H1 (cell line): ENCODE measurements at regions not wholly inside any gene's neighbourhood (a gene's known extent, or its start where the extent isn't known, plus 50 kb on each side); places are given as distances from the start of the nearest gene placed in this dataset.

ENCODE experiments used
- CTCF ChIA-PET: fragments of 300-600 bp; sonication (Branson Sonifier 250); formaldehyde crosslinking; loops from one replicate; lab custom pipeline; 2021; ENCODE audit not compliant: partially characterized antibody; lab: Charles Lee
- POLR2A ChIA-PET: fragments of 300-600 bp; sonication (Branson Sonifier 250); formaldehyde crosslinking; loops from one replicate; lab custom pipeline; 2021; ENCODE audit warnings: inconsistent platforms; ENCODE audit not compliant: partially characterized antibody; lab: Charles Lee
- DNase-seq, 2 experiments: peaks; one replicate each; pipeline versions ENCODE4 v3.0.0 to v3.0.0-alpha.2; 2010 to 2022; ENCODE audit warnings: low spot score in 2 of 2, low read depth in 1 of 2, mixed read lengths in 1 of 2
- FAIRE-seq: peaks from 2 replicates; lab custom pipeline; 2011; peaks lifted over from hg19 to GRCh38; lab: Jason Lieb, UNC
- H2AFZ ChIP-seq: 2 replicates; pipeline ENCODE4 v1.8.1; 2012; ENCODE audit warnings: low read length, inconsistent platforms
- H2AK5ac ChIP-seq: 2 replicates; pipeline ENCODE4 v1.6.1; 2013; ENCODE audit warnings: low read depth, low read length
- H2BK120ac ChIP-seq: replicated peaks from 2 replicates; pipeline ENCODE3; 2013; ENCODE audit warnings: low read depth, low read length, inconsistent platforms
- H2BK12ac ChIP-seq: 2 replicates; pipeline ENCODE4 v1.6.1; 2013; ENCODE audit warnings: low read depth, low read length
- H2BK15ac ChIP-seq: 2 replicates; pipeline ENCODE4 v1.6.1; 2013; ENCODE audit warnings: low read length
- H2BK20ac ChIP-seq: 2 replicates; pipeline ENCODE4 v1.6.1; 2013; ENCODE audit warnings: low read length
- H2BK5ac ChIP-seq: 2 replicates; pipeline ENCODE4 v1.6.1; 2013; ENCODE audit warnings: low read depth, low read length
- H3K14ac ChIP-seq: 2 replicates; pipeline ENCODE4 v1.6.1; 2013; ENCODE audit warnings: inconsistent platforms; ENCODE audit not compliant: insufficient read length
- H3K18ac ChIP-seq: 2 replicates; pipeline ENCODE4 v1.6.1; 2013; ENCODE audit warnings: low read length; ENCODE audit errors: extremely low read depth
- H3K23ac ChIP-seq: 2 replicates; pipeline ENCODE4 v1.6.1; 2013; ENCODE audit warnings: inconsistent platforms; ENCODE audit not compliant: insufficient read length
- H3K23me2 ChIP-seq: 2 replicates; pipeline ENCODE4 v1.6.1; 2013; ENCODE audit warnings: low read depth, low read length
- H3K27ac ChIP-seq: 2 replicates; pipeline ENCODE4 v1.6.1; 2011; ENCODE audit warnings: low read depth, low read length, inconsistent platforms
- H3K27me3 ChIP-seq, 4 experiments: replicated peaks in 1 of 4; 1 replicate in 1 of 4; 2 replicates in 3 of 4; pipeline versions ENCODE4 v1.6.1 to v1.8.1; 2011 to 2013; ENCODE audit warnings: low read length in 3 of 4, mild to moderate bottlenecking in 3 of 4, inconsistent platforms in 2 of 4, mixed read lengths in 2 of 4, moderate library complexity in 1 of 4; ENCODE audit not compliant: control insufficient read depth in 3 of 4, insufficient read depth in 3 of 4; ENCODE audit errors: extremely low read depth in 1 of 4
- H3K36me3 ChIP-seq, 4 experiments: 2 replicates each; pipeline versions ENCODE4 v1.6.1 to v1.8.1; 2011 to 2013; ENCODE audit warnings: mild to moderate bottlenecking in 4 of 4, low read length in 3 of 4, moderate library complexity in 2 of 4, control low read depth in 1 of 4, inconsistent platforms in 1 of 4; ENCODE audit not compliant: insufficient read depth in 4 of 4, control insufficient read depth in 2 of 4
- H3K4ac ChIP-seq: replicated peaks from 2 replicates; pipeline ENCODE3; 2013; ENCODE audit warnings: low read length, low read depth, mixed read lengths, inconsistent platforms; ENCODE audit not compliant: insufficient read length
- H3K4me1 ChIP-seq, 4 experiments: replicated peaks in 1 of 4; 1 replicate in 1 of 4; 2 replicates in 3 of 4; pipeline versions ENCODE4 v1.6.1 to v1.8.1; 2011 to 2013; ENCODE audit warnings: low read length in 3 of 4, inconsistent platforms in 2 of 4, mixed read lengths in 1 of 4; ENCODE audit not compliant: insufficient read depth in 4 of 4, control insufficient read depth in 3 of 4
- H3K4me2 ChIP-seq, 2 experiments: 2 replicates each; pipeline versions ENCODE4 v1.6.1 to v1.8.1; 2011 to 2013; ENCODE audit warnings: low read depth in 2 of 2, low read length in 2 of 2, control low read depth in 1 of 2, inconsistent platforms in 1 of 2, mild to moderate bottlenecking in 1 of 2; ENCODE audit not compliant: insufficient read depth in 1 of 2
- H3K4me3 ChIP-seq, 4 experiments: fragments of 200-600, 300-600 bp in 1 of 4; sonication (generic), shearing (Covaris generic), sonication (Bioruptor Twin) in 1 of 4; 2 replicates each; pipeline versions ENCODE4 v1.5.1 to v1.8.1; 2011 to 2016; ENCODE audit warnings: low read length in 4 of 4, low read depth in 3 of 4, control low read depth in 2 of 4, inconsistent platforms in 2 of 4, mild to moderate bottlenecking in 2 of 4, mixed read lengths in 1 of 4, moderate library complexity in 1 of 4; ENCODE audit not compliant: insufficient read depth in 2 of 4; ENCODE audit errors: extremely low read depth in 1 of 4
- H3K56ac ChIP-seq: replicated peaks from 2 replicates; pipeline ENCODE3; 2013; ENCODE audit warnings: low read depth, mild to moderate bottlenecking, mixed read lengths, low read length, inconsistent platforms; ENCODE audit not compliant: insufficient read length
- H3K79me1 ChIP-seq: 2 replicates; pipeline ENCODE4 v1.6.1; 2013; ENCODE audit warnings: low read depth, low read length, control low read depth
- H3K79me2 ChIP-seq, 2 experiments: 2 replicates each; pipeline versions ENCODE4 v1.6.1 to v1.8.1; 2012 to 2013; ENCODE audit warnings: low read length in 2 of 2, mild to moderate bottlenecking in 2 of 2, inconsistent platforms in 1 of 2; ENCODE audit not compliant: insufficient read depth in 2 of 2, control insufficient read depth in 1 of 2
- H3K9ac ChIP-seq, 4 experiments: replicated peaks in 1 of 4; 1 replicate in 1 of 4; 2 replicates in 3 of 4; pipeline versions ENCODE4 v1.6.1 to v1.8.1; 2011 to 2013; ENCODE audit warnings: low read depth in 3 of 4, low read length in 3 of 4, control low read depth in 2 of 4, mild to moderate bottlenecking in 2 of 4, moderate library complexity in 2 of 4, inconsistent platforms in 1 of 4; ENCODE audit errors: extremely low read depth in 1 of 4
- H3K9me3 ChIP-seq, 2 experiments: 2 replicates each; pipeline versions ENCODE4 v1.6.1 to v1.8.1; 2012 to 2013; ENCODE audit warnings: mild to moderate bottlenecking in 2 of 2, moderate library complexity in 2 of 2, control low read depth in 1 of 2, inconsistent platforms in 1 of 2, low read depth in 1 of 2, low read length in 1 of 2, mixed read lengths in 1 of 2; ENCODE audit not compliant: insufficient read depth in 2 of 2
- H4K20me1 ChIP-seq, 2 experiments: replicated peaks in 1 of 2; 2 replicates each; pipeline versions ENCODE3 to v1.8.1; 2011 to 2013; ENCODE audit warnings: inconsistent platforms in 2 of 2, low read length in 2 of 2, mild to moderate bottlenecking in 1 of 2; ENCODE audit not compliant: insufficient read depth in 2 of 2, control insufficient read depth in 1 of 2
- H4K5ac ChIP-seq: 2 replicates; pipeline ENCODE4 v1.6.1; 2013; ENCODE audit warnings: low read length, low read depth, mixed read lengths, inconsistent platforms; ENCODE audit not compliant: insufficient read length
- H4K8ac ChIP-seq: 2 replicates; pipeline ENCODE4 v1.8.0; 2013; ENCODE audit warnings: mild to moderate bottlenecking, moderate library complexity, low read length, inconsistent platforms; ENCODE audit not compliant: insufficient read depth; ENCODE audit errors: extremely low read depth
- H4K91ac ChIP-seq: replicated peaks from 2 replicates; pipeline ENCODE3; 2013; ENCODE audit warnings: low read length, mixed read lengths, inconsistent platforms; ENCODE audit not compliant: insufficient read length
- CEBPB ChIP-seq: IDR thresholded peaks from 2 replicates; pipeline ENCODE4 v1.6.1; 2012; ENCODE audit warnings: low read depth, low read length
- E2F6 ChIP-seq: IDR thresholded peaks from 2 replicates; pipeline ENCODE4 v1.6.1; 2012; ENCODE audit warnings: inconsistent platforms
- JUN ChIP-seq: IDR thresholded peaks from 2 replicates; pipeline ENCODE4 v1.6.1; 2011; ENCODE audit warnings: low read depth, mild to moderate bottlenecking, improper control_type of control experiment, low read length
- KDM5A ChIP-seq: fragments of 200-600 bp; IDR thresholded peaks from 2 replicates; pipeline ENCODE4 v1.7.1; 2012; ENCODE audit warnings: mild to moderate bottlenecking, low read length, inconsistent platforms, mixed read lengths
- MAX ChIP-seq: IDR thresholded peaks from 2 replicates; pipeline ENCODE4 v1.6.1; 2012; ENCODE audit warnings: inconsistent platforms
- RAD21 ChIP-seq, 2 experiments: IDR thresholded peaks in 1 of 2; conservative IDR thresholded peaks in 1 of 2; 2 replicates each; pipeline ENCODE4 v1.6.1; 2011; ENCODE audit warnings: low read depth in 2 of 2, low read length in 2 of 2, improper control_type of control experiment in 1 of 2, inconsistent platforms in 1 of 2, mild to moderate bottlenecking in 1 of 2, moderate library complexity in 1 of 2
- RXRA ChIP-seq: IDR thresholded peaks from 2 replicates; pipeline ENCODE4 v1.6.1; 2011; ENCODE audit warnings: low read depth, mild to moderate bottlenecking, low read length, moderate library complexity; ENCODE audit not compliant: insufficient read depth
- SP2 ChIP-seq: IDR thresholded peaks from 2 replicates; pipeline ENCODE4 v1.6.1; 2012; ENCODE audit warnings: mild to moderate bottlenecking, low read length, inconsistent platforms
- TAF7 ChIP-seq: optimal IDR thresholded peaks from 2 replicates; pipeline ENCODE3; 2011; ENCODE audit warnings: low read depth, mild to moderate bottlenecking, inconsistent platforms, low read length, moderate library complexity, borderline replicate concordance
- TBP ChIP-seq: IDR thresholded peaks from 2 replicates; pipeline ENCODE4 v1.6.1; 2011; ENCODE audit warnings: low read depth, low read length, improper control_type of control experiment
- TEAD4 ChIP-seq: IDR thresholded peaks from 2 replicates; pipeline ENCODE4 v1.6.1; 2012; ENCODE audit warnings: low read depth, low read length, inconsistent platforms, mixed read lengths
- WGBS, 2 experiments: shearing (Covaris generic) in 1 of 2; methylation state at CpG; one replicate each; pipeline versions ENCODE4 v1.1.6 to v1.1.7; 2013 to 2015; ENCODE audit warnings: low lambda C conversion rate in 2 of 2, mixed read lengths in 2 of 2, inconsistent platforms in 1 of 2, low coverage in 1 of 2, missing lambda C conversion rate in 1 of 2; ENCODE audit not compliant: insufficient replicate concordance in 2 of 2, insufficient coverage in 1 of 2, insufficient read length in 1 of 2; ENCODE audit errors: extremely low coverage in 1 of 2, missing lambda C conversion rate in 1 of 2; 5-methylcytosine and 5-hydroxymethylcytosine counted together

GRCh38 chr1:50348449-50349241 lies 74.6 kb downstream of the DMRTA2 start:
- H3K18ac ChIP-seq: no peak overlapping the region
- H3K27me3 ChIP-seq: no peaks in the 10 kb centered on the region
- ChIA-PET CTCF (interaction anchor here (0.6 to 3.1 kb wide), 25 partner anchors 9 to 1854 kb away, joined by 3 to 31 read pairs (median 3); no protein-coding TSS in a partner anchor), POLR2A (no interaction called here)
- no peak overlapping the region for H4K91ac ChIP-seq
- H3K36me3 ChIP-seq: no peaks in the 10 kb centered on the region
- no peak overlapping the region for H3K56ac ChIP-seq
- no peak overlapping the region for H3K9ac ChIP-seq
- 0 out of 2 replicates have a peak overlapping the region, but pooled peaks have one; percentile 55 for H2BK15ac ChIP-seq
- FAIRE-seq: peak; percentile 98
- H3K9me3 ChIP-seq: no peaks in the 10 kb centered on the region
- H2BK5ac ChIP-seq: no peak overlapping the region
- H2AFZ ChIP-seq: peak overlapping the region; percentile 20; the same call in 1 of the 2 replicates
- no peak overlapping the region for H2BK120ac ChIP-seq
- H2BK12ac ChIP-seq: no peak overlapping the region
- H3K4me2 ChIP-seq: no peak overlapping the region
- 52% methylated on average over 5 of the region's 5 CpGs; no CpG with 5 or more reads in 1 of the 2 experiments for WGBS, 2 experiments
- no peaks in the 10 kb centered on the region for H3K79me1 ChIP-seq
- no peak overlapping the region for H3K27ac ChIP-seq
- H3K79me2 ChIP-seq: no peaks in the 10 kb centered on the region
- no peak overlapping the region for H3K14ac ChIP-seq
- peaks cover 0 to 4% (median 3%) of the 10 kb centered on the region in 4 experiments; a peak in 4 of 7 replicates for H3K4me1 ChIP-seq
- H2BK20ac ChIP-seq: no peak overlapping the region
- no peak overlapping the region for H2AK5ac ChIP-seq
- H4K8ac ChIP-seq: no peak overlapping the region
- peak in 1 of 2 experiments; percentile 76 for DNase-seq
- no peak overlapping the region for H3K4ac ChIP-seq
- no peak overlapping the region for H3K23ac ChIP-seq
- no peak overlapping the region for H3K4me3 ChIP-seq
- H3K23me2 ChIP-seq: no peaks in the 10 kb centered on the region
- H4K20me1 ChIP-seq: no peaks in the 10 kb centered on the region
- H4K5ac ChIP-seq: no peak overlapping the region
- TF ChIP-seq TEAD4 (no peak), CEBPB (peak; percentile 64), KDM5A (no peak), JUN (no peak), E2F6 (no peak), TBP (no peak), RXRA (no peak), SP2 (no peak), MAX (no peak), RAD21 (IDR thresholded peaks at IDR 0.05 in 1 of 2, conservative IDR thresholded peaks at IDR 0.05 in 1 of 2; ENCODE audit: low read depth in 2 of 2, low read length in 2 of 2) (peak; percentile 93 to 97), TAF7 (no peak)
